HuH-7 (cell line): ENCODE measurements at regions not wholly inside any gene's neighbourhood (a gene's known extent, or its start where the extent isn't known, plus 50 kb on each side); places are given as distances from the start of the nearest gene placed in this dataset.

ENCODE experiments used
- DNase-seq: peaks from one replicate; pipeline ENCODE4 v3.0.0; 2011; ENCODE audit warnings: low spot score

DNA sequence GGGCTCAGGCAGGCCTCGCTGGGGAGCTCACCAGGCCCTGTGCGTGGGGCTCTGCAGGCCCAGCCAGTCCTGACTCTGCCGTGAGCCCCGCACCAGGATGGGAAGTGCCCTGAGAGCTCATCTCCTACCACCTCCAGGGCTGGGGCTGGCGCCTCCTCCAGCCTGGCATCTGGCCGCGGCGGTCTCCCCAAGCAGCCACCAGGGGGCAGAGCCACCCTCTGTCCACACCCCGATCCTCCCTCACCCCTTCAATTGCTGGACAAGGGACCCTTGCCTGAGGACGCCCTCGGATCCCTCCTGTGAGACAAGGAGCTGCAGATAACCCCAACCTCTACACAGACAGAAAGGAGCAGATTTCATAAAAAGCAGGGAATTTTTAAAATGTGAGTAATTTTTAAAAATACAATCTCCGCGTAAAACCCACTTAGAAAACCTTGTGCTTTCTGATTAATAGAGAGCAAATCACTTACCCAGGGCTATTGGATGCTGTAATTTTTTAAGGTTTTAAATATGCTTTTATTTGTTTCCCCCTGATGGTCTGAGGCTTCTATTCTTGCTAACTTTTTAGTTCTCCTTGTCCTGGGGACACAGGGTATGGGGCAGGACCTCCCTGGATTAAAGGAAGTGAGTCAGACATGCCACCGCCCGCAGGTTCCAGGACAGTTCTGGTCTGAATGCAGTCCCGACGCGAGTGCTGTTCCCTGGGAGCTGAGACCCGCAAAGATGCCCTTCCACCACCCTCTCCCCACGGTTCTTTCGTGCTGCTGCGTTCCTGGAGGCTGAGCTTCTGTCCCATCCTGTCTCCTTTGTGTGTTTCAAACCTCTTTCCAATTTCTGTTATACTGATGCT is 52.3 kb upstream of the CHRNA7 start:
- peak; percentile 61 for DNase-seq
